ENCODE measurements at regions not wholly inside any gene's neighbourhood (a gene's known extent, or its start where the extent isn't known, plus 50 kb on each side); places are given as distances from the start of the nearest gene placed in this dataset.

DNA sequence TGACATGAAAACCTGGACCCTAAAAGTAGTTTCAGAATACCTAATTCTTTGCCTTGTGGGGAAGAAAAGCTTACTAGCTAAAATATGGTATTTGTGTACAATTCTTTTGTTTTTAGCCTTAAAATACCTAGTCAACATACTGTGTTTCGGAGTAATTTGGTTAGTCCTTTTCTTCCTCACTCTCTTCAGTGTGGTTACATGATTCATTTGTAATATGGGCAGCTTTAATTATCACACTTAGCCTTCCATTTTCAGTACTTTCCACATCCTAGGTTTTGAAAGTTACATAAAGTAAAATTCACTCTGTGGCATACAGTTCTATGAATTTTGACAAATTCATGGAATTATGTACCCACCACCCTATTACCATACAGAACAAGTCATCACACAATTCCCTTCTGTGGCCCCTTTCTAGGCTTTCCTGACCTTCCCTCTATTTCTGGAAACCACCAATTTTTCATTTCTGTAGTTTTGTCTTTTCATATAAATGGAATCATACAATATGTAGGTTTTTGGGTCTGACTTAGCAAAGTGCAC is 96.2 kb downstream of the EMX2 start:
- no peaks in the 10 kb centered on the region for H3K36me3 ChIP-seq (ENCODE audit: control insufficient read depth in 2 of 2, insufficient read depth in 1 of 2, low read length in 2 of 2)
- POLR2A ChIA-PET: no interaction called here
- H3K4me3 ChIP-seq (ENCODE audit: low read depth, low read length): no peak overlapping the region
- CTCF ChIA-PET: interaction anchor here (0.7 kb wide), 1 partner anchor 422 kb away, joined by 3 read pairs; no protein-coding TSS in a partner anchor
- no peak overlapping the region for H3K27ac ChIP-seq (ENCODE audit: extremely low read depth, low read depth, low read length)
- no peaks in the 10 kb centered on the region for H3K4me1 ChIP-seq (ENCODE audit: control insufficient read depth, insufficient read depth, low read length)
- TF ChIP-seq WT1 (tag by site-specific recombination; IDR thresholded peaks at IDR 0.05) (no peak), ZBTB21 (tag by site-specific recombination; IDR thresholded peaks at IDR 0.05) (no peak), GLIS2 (tag by site-specific recombination; IDR thresholded peaks at IDR 0.05) (no peak), ZSCAN18 (tag by site-specific recombination; IDR thresholded peaks at IDR 0.05) (no peak), ZNF221 (tag by site-specific recombination; IDR thresholded peaks at IDR 0.05; ENCODE audit: borderline replicate concordance) (no peak), MZF1 (tag by site-specific recombination; IDR thresholded peaks at IDR 0.05; ENCODE audit: borderline replicate concordance) (no peak), ZNF138 (tag by site-specific recombination; IDR thresholded peaks at IDR 0.05; ENCODE audit: borderline replicate concordance) (no peak), YY2 (tag by site-specific recombination; IDR thresholded peaks at IDR 0.05) (no peak), ZNF600 (tag by site-specific recombination; IDR thresholded peaks at IDR 0.05) (no peak), ZNF280C (tag by site-specific recombination; IDR thresholded peaks at IDR 0.05) (no peak), BCL11A (tag by site-specific recombination; IDR thresholded peaks at IDR 0.05; ENCODE audit: low read depth) (no peak), ZNF157 (tag by site-specific recombination; IDR thresholded peaks at IDR 0.05) (no peak), ZNF404 (tag by site-specific recombination; IDR thresholded peaks at IDR 0.05) (no peak), BCL6B (tag by site-specific recombination; IDR thresholded peaks at IDR 0.05) (no peak), HOXD13 (CRISPR knock-in tag; IDR thresholded peaks at IDR 0.05; ENCODE audit: borderline replicate concordance) (no peak), ZIC2 (tag by site-specific recombination; IDR thresholded peaks at IDR 0.05) (no peak), ZNF184 (tag by site-specific recombination; IDR thresholded peaks at IDR 0.05) (no peak)
- TF ChIP-seq, protein P1, sequence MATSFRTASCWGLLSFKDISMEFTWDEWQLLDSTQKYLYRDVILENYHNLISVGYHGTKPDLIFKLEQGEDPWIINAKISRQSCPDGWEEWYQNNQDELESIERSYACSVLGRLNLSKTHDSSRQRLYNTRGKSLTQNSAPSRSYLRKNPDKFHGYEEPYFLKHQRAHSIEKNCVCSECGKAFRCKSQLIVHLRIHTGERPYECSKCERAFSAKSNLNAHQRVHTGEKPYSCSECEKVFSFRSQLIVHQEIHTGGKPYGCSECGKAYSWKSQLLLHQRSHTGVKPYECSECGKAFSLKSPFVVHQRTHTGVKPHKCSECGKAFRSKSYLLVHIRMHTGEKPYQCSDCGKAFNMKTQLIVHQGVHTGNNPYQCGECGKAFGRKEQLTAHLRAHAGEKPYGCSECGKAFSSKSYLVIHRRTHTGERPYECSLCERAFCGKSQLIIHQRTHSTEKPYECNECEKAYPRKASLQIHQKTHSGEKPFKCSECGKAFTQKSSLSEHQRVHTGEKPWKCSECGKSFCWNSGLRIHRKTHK (tag by site-specific recombination; IDR thresholded peaks at IDR 0.05): no peak
- TF ChIP-seq, protein P2, sequence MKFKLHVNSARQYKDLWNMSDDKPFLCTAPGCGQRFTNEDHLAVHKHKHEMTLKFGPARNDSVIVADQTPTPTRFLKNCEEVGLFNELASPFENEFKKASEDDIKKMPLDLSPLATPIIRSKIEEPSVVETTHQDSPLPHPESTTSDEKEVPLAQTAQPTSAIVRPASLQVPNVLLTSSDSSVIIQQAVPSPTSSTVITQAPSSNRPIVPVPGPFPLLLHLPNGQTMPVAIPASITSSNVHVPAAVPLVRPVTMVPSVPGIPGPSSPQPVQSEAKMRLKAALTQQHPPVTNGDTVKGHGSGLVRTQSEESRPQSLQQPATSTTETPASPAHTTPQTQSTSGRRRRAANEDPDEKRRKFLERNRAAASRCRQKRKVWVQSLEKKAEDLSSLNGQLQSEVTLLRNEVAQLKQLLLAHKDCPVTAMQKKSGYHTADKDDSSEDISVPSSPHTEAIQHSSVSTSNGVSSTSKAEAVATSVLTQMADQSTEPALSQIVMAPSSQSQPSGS (tag by site-specific recombination; IDR thresholded peaks at IDR 0.05; ENCODE audit: low read depth): no peak
- TF ChIP-seq, protein P3, sequence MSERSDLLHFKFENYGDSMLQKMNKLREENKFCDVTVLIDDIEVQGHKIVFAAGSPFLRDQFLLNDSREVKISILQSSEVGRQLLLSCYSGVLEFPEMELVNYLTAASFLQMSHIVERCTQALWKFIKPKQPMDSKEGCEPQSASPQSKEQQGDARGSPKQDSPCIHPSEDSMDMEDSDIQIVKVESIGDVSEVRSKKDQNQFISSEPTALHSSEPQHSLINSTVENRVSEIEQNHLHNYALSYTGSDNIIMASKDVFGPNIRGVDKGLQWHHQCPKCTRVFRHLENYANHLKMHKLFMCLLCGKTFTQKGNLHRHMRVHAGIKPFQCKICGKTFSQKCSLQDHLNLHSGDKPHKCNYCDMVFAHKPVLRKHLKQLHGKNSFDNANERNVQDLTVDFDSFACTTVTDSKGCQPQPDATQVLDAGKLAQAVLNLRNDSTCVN (tag by site-specific recombination; optimal IDR thresholded peaks at IDR 0.05): no peak
- no peaks in the 10 kb centered on the region for H3K9me3 ChIP-seq (ENCODE audit: control insufficient read depth, insufficient read depth, low read depth, low read length)
